Epithelial cell of prostate (primary cell): ENCODE measurements at regions not wholly inside any gene's neighbourhood (a gene's known extent, or its start where the extent isn't known, plus 50 kb on each side); places are given as distances from the start of the nearest gene placed in this dataset.
"Not testable (repeated sequence)": the region's sequence is repeated elsewhere in the genome, so short reads cannot be mapped to it uniquely, and the experiment has no call there.

Source experiments
- DNase-seq: peaks from one replicate; pipeline ENCODE4 v3.0.0-alpha.2; 2011; ENCODE audit warnings: low read depth, low spot score
- H3K27ac ChIP-seq: fragments of 450-650 bp; 2 replicates; pipeline ENCODE4 v1.5.1; 2017; ENCODE audit warnings: mild to moderate bottlenecking

GRCh38 chr6:137811121-137811915 lies 55.7 kb upstream of the TNFAIP3 start:
- H3K27ac ChIP-seq = peak overlapping the region; percentile 91
- DNase-seq = peak; percentile 85

GRCh38 chr6:137811916-137812553 lies 55.0 kb upstream of the TNFAIP3 start:
- DNase-seq = no peak
- peak overlapping the region; percentile 91 for H3K27ac ChIP-seq

GRCh38 chr6:137813308-137813970 lies 53.6 kb upstream of the TNFAIP3 start:
- peak overlapping the region; percentile 91 for H3K27ac ChIP-seq
- peak; percentile 93 for DNase-seq

GRCh38 chr6:137814030-137814429 lies 53.0 kb upstream of the TNFAIP3 start:
- DNase-seq = not testable (repeated sequence)
- peak overlapping the region; percentile 91 for H3K27ac ChIP-seq

GRCh38 chr6:137815692-137816091 lies 51.4 kb upstream of the TNFAIP3 start:
- no peak overlapping the region for H3K27ac ChIP-seq

GRCh38 chr6:137816133-137816579 lies 50.9 kb upstream of the TNFAIP3 start:
- no peak overlapping the region for H3K27ac ChIP-seq
- no peak for DNase-seq

More at GRCh38 chr6:137815692-137816091, 51.4 kb upstream of the TNFAIP3 start:
- DNase-seq = no peak

GRCh38 chr6:137816688-137817618 lies 50.1 kb upstream of the TNFAIP3 start:
- no peak overlapping the region for H3K27ac ChIP-seq
- no peak for DNase-seq
